ENCODE measurements at regions not wholly inside any gene's neighbourhood (a gene's known extent, or its start where the extent isn't known, plus 50 kb on each side); places are given as distances from the start of the nearest gene placed in this dataset.

- H3K4me1 ChIP-seq (replicated peaks in 1 of 2), result no peaks in the 10 kb centered on the region
- H3K4me3 ChIP-seq, result no peak overlapping the region
- no peak overlapping the region for H3K27ac ChIP-seq
- H3K9me3 ChIP-seq (replicated peaks in 1 of 3), result no peaks in the 10 kb centered on the region
- TF ChIP-seq, protein P1, sequence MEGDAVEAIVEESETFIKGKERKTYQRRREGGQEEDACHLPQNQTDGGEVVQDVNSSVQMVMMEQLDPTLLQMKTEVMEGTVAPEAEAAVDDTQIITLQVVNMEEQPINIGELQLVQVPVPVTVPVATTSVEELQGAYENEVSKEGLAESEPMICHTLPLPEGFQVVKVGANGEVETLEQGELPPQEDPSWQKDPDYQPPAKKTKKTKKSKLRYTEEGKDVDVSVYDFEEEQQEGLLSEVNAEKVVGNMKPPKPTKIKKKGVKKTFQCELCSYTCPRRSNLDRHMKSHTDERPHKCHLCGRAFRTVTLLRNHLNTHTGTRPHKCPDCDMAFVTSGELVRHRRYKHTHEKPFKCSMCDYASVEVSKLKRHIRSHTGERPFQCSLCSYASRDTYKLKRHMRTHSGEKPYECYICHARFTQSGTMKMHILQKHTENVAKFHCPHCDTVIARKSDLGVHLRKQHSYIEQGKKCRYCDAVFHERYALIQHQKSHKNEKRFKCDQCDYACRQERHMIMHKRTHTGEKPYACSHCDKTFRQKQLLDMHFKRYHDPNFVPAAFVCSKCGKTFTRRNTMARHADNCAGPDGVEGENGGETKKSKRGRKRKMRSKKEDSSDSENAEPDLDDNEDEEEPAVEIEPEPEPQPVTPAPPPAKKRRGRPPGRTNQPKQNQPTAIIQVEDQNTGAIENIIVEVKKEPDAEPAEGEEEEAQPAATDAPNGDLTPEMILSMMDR (IDR thresholded peaks at IDR 0.05), result no peak
- TF ChIP-seq POLR2A (IDR thresholded peaks at IDR 0.05), result no peak
- intact Hi-C loops (cut with DNase I), result no loop called here
- no peak for DNase-seq
- no peaks in the 10 kb centered on the region for H3K36me3 ChIP-seq (replicated peaks in 1 of 2)
- H3K27me3 ChIP-seq, result peaks cover 5% of the 10 kb centered on the region
Observed at GRCh38 chrX:42628471-42628870, 149.5 kb downstream of the PPP1R2C start.

GRCh38 chrX:42627891-42628290, 150.1 kb downstream of the PPP1R2C start:
- intact Hi-C loops (cut with DNase I), result no loop called here
- no peaks in the 10 kb centered on the region for H3K27me3 ChIP-seq
- no peaks in the 10 kb centered on the region for H3K4me1 ChIP-seq (replicated peaks in 1 of 2)
- no peak overlapping the region for H3K4me3 ChIP-seq
- 63 to 77% (median 71%) methylated on average over 3 of the region's 3 CpGs for WGBS, 4 donors
- no peak overlapping the region for H3K27ac ChIP-seq
- TF ChIP-seq POLR2A (IDR thresholded peaks at IDR 0.05), result no peak
- TF ChIP-seq, protein P1 (IDR thresholded peaks at IDR 0.05), result no peak
- no peaks in the 10 kb centered on the region for H3K36me3 ChIP-seq (replicated peaks in 1 of 2)
- no peaks in the 10 kb centered on the region for H3K9me3 ChIP-seq (replicated peaks in 1 of 3)
- DNase-seq, result no peak

- intact Hi-C loops (cut with DNase I), result no loop called here
- Histone ChIP-seq H3K9me3 (replicated peaks in 1 of 3) (no peaks in the 10 kb centered on the region), H3K27me3 (peaks cover 4% of the 10 kb centered on the region), H3K4me1 (replicated peaks in 1 of 2) (no peaks in the 10 kb centered on the region), H3K4me3 (no peak overlapping the region), H3K36me3 (replicated peaks in 1 of 2) (no peaks in the 10 kb centered on the region), H3K27ac (no peak overlapping the region)
- no peak for DNase-seq
- WGBS, 4 donors, result 46 to 64% (median 57%) methylated on average over 1 of the region's 1 CpG
- TF ChIP-seq, protein P1 (IDR thresholded peaks at IDR 0.05), result no peak
- no peak for TF ChIP-seq POLR2A (IDR thresholded peaks at IDR 0.05)
Observed at GRCh38 chrX:42624524-42624923, 153.4 kb downstream of the PPP1R2C start.

DNA sequence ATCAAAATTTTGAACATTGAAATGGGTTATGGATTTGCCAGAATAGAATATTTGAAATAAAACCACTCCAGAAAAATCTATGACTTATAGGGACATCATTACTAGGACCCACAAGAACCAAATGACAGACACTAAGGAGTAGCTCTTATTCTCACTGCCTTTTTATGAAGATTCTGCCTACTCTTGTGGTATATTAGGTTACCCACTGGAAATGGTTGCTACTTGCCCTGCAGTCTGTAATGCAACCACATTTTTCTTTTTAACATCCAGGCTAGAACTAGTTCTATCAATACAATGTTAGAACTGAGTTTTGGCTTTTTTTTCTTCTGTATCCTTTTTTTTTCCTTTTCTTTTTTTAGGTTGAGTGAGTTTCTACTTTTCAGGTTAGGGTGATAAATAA, 158.9 kb downstream of the PPP1R2C start:
- H3K4me1 ChIP-seq (replicated peaks in 1 of 2), result no peaks in the 10 kb centered on the region
- DNase-seq, result no peak
- TF ChIP-seq, protein P1 (IDR thresholded peaks at IDR 0.05), result no peak
- no peak for TF ChIP-seq POLR2A (IDR thresholded peaks at IDR 0.05)
- H3K36me3 ChIP-seq (replicated peaks in 1 of 2), result no peaks in the 10 kb centered on the region
- H3K27me3 ChIP-seq, result peaks cover 4% of the 10 kb centered on the region
- H3K4me3 ChIP-seq, result no peak overlapping the region
- intact Hi-C loops (cut with DNase I), result no loop called here
- no peaks in the 10 kb centered on the region for H3K9me3 ChIP-seq (replicated peaks in 1 of 3)
- H3K27ac ChIP-seq, result no peak overlapping the region
